ENCODE measurements at regions not wholly inside any gene's neighbourhood (a gene's known extent, or its start where the extent isn't known, plus 50 kb on each side); places are given as distances from the start of the nearest gene placed in this dataset.
"Not testable (repeated sequence)": the region's sequence is repeated elsewhere in the genome, so short reads cannot be mapped to it uniquely, and the experiment has no call there.

DNA sequence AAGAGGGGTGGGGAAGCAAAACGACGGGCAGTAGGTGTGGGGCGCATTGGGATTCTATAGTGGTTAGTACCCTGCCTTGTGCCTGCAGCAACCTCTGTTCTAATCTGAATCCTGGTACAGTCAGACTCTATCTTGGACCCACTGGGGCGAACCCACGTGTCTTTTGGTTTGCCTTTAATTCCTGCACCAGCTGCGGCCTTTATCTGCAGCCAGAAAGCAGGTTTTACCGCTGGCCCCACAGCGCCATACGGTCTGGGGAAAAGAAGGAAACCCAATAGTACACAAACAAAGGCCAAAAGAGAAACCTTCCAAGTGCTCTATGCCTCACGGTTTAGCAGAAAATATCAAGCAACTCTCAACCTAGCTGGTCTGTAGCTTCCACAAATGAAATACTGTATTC is 118.2 kb downstream of the PPIAL4A start:
- DNase-seq = not testable (repeated sequence)

- DNase-seq = not testable (repeated sequence)
Measured at GRCh38 chr1:121008512-121009215, 119.1 kb downstream of the PPIAL4A start.

- peak; percentile 49 for DNase-seq
Measured at GRCh38 chr1:121009216-121010057, 119.9 kb downstream of the PPIAL4A start.

DNA sequence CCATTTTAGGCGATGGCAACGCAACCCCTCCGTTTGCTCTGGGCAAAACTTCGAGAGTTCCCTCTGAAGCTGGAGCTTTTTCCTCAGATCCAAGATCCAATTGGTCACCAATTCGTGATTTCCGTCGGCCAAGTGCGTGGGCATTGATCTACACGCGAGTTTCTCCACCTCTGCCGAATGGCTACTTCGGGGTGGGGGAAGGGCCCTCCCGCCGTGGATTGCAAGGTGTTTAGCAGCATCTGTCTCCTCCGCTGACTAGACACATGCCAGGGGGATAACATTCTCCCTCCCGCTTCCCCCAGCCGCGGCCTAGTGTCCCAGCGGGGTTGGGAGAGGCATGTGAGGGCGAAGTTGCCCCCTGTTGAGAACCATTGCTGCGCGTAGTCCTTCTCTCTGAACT is 120.6 kb downstream of the PPIAL4A start:
- not testable (repeated sequence) for DNase-seq

- DNase-seq = not testable (repeated sequence)
Measured at GRCh38 chr1:121013181-121013580, 123.6 kb downstream of the PPIAL4A start.

DNA sequence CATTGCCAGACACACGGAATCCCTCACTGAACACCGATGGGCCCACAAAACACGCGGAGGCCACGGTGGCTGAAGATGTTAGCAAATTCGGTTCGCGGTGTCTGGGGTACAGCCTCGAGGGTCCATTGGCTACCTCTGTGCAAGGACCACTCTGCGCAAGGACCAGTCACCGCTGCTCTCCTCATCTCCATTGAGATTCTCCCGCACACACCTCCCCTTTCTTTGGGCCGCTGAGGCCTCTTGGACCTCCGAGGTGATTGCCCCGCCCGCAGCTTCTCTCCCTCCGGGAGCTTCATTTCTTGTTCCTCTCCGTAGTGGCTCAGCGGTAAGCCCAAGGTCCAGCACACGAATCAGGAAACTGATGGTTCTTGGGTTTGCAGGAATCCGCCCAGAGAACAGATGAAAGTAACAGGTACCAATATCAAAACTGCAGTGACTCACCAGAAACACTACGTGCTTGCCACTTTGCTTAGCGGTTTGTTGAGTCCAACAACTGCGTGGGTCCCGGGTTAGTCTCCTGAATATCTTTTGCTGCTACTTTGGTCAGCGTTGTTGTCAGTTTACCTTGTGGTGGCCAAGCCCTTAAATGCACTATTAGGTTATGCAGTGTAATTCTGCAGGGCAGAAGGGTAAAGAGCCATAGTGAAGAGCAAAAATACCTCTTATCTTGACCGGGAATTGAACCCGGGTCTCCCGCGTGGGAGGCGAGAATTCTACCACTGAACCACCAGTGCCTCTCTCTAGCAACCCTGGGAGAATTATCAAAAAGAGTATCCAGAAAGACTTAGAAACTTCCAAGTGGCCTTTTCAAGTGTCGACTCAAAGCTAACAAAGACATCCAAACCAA is 126.8 kb downstream of the PPIAL4A start:
- peak; percentile 43 for DNase-seq

DNA sequence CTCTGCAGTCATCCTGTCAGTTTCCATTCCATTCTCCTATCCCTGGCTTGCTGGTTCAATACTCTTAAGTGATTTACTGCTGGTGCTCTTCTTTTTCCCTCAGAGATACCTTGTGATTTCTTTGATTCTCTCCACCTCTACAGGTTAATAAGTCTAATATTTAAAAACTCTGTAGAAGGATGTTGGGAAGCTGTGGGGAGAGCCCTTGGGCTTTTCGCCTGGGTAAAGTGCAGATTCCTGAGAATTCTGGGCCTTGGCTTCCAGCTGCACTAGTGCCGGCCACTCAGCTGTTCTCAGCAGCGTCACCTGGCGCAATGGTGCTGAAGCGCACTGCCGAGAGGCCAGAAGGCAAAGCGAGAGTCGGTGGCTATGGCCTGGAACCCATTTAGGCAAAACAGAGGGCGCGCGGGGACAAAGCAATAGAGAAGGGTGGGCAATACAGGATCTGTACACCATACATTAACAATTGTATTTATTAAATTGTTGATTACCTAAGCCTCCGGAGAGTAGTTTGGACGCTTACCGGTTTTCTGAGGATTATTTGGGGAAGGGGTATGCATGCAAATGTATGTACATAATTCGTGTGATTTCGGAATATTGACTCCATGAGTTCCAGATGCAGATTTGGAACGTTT is 130.3 kb downstream of the PPIAL4A start:
- DNase-seq = not testable (repeated sequence)

GRCh38 chr1:121020350-121021236 is 131.0 kb downstream of the PPIAL4A start:
- peak; percentile 54 for DNase-seq

GRCh38 chr1:121021716-121022115 is 132.1 kb downstream of the PPIAL4A start:
- DNase-seq = not testable (repeated sequence)

DNA sequence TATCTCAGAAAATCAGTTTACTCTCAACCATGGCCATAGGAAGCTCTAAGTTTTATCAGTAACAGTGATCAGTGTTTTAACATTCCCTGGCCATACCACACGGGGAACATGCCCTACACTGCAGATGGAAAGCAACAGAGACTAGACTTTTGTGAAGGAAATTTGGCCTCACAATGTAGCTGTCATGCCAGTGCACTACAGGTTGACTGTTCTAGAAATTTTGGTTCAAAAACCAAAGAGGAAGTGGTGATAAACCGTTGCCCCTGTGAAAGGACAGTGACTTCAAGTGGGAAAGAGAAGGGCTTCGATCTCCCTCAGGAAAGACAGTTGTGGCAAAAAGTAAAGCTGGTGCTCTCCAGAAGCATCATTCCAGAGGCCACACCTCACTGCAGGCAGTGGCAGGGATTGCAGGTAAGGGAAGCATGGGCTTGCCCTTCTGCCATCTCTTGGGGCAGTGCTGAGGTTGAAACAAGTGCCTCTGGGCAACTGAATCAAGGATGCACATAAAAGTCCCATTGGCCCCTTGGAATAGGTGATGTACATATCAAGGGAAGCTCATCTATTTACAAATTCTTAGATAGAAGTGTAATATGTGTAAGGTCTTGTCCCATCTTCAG is 143.4 kb downstream of the PPIAL4A start:
- DNase-seq = not testable (repeated sequence)

DNA sequence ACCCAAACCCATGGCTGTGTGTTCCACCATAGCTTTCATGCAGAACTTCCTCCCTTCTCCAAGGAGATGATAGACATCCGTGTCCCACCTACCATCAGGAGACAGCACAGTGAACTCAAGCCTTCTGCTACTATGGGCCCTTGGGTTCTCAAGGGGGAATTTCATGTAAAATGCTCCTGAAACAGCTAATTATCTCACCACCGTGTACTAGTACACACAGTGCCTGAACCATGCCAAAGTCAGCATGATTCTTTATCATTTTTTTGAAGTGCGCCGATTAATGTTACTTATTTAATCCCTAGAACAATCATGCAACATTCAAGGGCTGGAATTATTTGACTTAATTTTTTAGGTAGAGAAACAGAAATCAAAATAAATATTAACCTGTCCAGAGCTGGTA is 147.2 kb downstream of the PPIAL4A start:
- DNase-seq = not testable (repeated sequence)

DNA sequence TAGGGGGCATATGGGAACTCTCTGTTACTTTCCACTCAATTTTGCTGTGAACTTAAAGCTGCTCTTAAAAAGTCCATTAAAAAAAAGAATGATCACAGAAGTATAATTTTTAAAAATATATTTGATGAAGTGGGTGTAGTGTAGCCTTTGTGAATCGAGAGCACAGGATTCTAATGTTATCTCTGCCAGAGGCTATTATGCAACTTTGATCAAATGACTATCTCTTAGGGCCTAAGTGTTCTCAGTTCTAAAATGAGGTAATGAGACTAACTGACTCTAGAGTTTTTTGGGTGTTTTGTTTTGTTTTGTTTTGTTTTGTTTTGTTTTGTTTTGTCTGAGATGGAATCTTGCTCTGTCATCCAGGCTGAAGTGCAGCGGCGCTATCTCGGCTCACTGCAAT is 143.2 kb downstream of the FAM72B start:
- DNase-seq = not testable (repeated sequence)

DNA sequence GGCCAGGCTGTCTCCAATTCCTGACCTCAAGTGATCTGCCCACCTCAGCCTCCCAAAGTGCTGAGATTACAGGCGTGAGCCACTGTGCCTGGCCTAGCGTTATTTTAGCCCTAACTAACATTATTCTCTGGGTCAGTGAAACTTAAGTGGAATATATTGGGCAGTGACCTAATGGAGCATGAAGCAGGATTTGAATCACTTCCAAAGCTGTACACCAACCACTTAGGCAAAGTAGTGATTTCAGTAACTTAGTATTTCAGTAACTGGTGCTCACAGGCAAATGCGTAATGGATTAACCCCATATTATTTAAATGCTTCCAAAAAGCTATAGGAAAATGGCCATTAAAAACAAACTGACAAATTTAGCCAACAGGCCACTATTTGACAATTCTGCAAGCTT is 142.6 kb downstream of the FAM72B start:
- DNase-seq = not testable (repeated sequence)

GRCh38 chr1:121042882-121043281 is 141.3 kb downstream of the FAM72B start:
- not testable (repeated sequence) for DNase-seq

GRCh38 chr1:121048293-121048752 is 135.8 kb downstream of the FAM72B start:
- DNase-seq = peak; percentile 0

DNA sequence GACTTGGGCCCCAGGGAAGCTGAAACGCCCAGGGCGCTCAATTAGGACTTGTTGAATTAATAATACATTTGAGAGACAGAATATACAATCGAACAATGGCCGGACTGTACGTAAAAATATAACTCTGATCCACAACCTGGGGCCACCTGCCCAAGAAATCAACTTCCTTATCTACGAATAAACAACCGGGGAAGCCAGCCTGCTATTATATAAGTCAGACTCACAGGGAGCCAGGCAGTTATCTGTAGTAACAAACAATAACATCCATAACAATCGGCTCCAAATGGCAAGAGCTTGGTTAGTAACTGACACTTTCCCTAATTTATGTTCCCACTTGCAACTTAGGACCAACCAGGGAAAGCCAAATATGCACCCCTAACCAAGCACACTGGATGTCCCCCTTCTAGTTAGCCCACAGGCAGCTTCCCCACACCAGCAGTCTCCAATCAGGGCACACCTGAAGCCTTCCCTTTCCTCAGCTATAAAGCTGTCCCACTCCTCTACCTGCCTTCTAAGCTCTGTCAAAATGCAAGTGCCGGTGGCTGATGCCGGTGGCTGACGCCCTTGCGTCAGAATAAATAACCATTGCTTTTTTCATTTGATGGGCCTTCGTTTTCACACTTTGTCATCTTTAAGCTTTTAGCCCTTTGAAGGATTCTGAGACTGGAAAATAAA is 135.2 kb downstream of the FAM72B start:
- DNase-seq = not testable (repeated sequence)

GRCh38 chr1:121050097-121050496 is 134.0 kb downstream of the FAM72B start:
- peak; percentile 2 for DNase-seq

- DNase-seq = not testable (repeated sequence)
Measured at GRCh38 chr1:121051161-121051790, 132.9 kb downstream of the FAM72B start.

DNA sequence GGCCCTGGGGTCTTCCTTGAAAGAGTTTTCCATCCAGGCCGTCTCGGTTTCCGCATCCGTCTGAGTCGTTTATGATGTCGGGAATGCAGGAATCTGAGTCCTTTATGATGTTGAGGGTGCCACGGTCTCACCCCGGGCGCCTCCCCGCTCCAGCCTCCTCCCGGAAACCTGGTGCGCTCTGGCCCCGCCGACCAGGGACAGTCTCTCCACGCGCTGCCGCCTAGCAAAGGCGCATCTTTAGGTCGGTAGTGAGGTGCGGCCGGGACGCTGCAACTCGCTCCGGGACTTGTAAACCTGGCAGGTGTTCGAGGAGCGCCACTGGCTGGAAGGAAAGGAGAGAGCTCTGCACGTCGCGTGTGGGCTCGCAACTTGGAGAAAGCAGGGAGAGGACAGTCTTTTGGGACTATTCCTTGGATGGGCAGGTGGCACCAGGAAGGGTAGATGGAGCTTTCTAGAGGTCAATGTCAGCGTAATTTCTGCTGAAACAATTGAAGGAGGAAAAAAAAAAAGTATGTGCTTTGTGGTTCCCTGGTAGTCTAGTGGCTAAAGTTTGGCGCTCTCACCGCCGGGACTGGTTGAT is 132.0 kb downstream of the FAM72B start:
- DNase-seq = not testable (repeated sequence)

Data from CD4-positive, alpha-beta T cell treated with Interleukin-21 for 1 hour (primary cell).